Nucleus accumbens (tissue), 56 donors: ENCODE measurements at regions not wholly inside any gene's neighbourhood (a gene's known extent, or its start where the extent isn't known, plus 50 kb on each side); places are given as distances from the start of the nearest gene placed in this dataset.
"Not testable (repeated sequence)": the region's sequence is repeated elsewhere in the genome, so short reads cannot be mapped to it uniquely, and the experiment has no call there.

ENCODE experiments used
- DNase-seq, 56 donors: peaks; one replicate each; lab custom pipeline; 2025; lab: John Stamatoyannopoulos, UW

GRCh38 chr4:156553659-156554058, 417.9 kb downstream of the PDGFC start:
- DNase-seq: no peak

GRCh38 chr4:156547891-156548290, 423.7 kb downstream of the PDGFC start:
- no peak for DNase-seq

- DNase-seq: no peak
These were observed 424.2 kb downstream of the PDGFC start for GRCh38 chr4:156547439-156547838.

- no peak for DNase-seq
These were observed 426.4 kb downstream of the PDGFC start for GRCh38 chr4:156545003-156545785.

- no peak for DNase-seq
These were observed 432.2 kb downstream of the PDGFC start for GRCh38 chr4:156539376-156539775.

- DNase-seq: no peak
These were observed 432.8 kb downstream of the PDGFC start for GRCh38 chr4:156538651-156539257.

- no peak for DNase-seq
These were observed 433.4 kb downstream of the PDGFC start for GRCh38 chr4:156538210-156538609.

- no peak for DNase-seq
These were observed 434.3 kb downstream of the PDGFC start for GRCh38 chr4:156537286-156537685.

GRCh38 chr4:156536661-156537060, 434.9 kb downstream of the PDGFC start:
- no peak for DNase-seq

- DNase-seq: no peak
These were observed 437.4 kb downstream of the PDGFC start for GRCh38 chr4:156534205-156534604.

GRCh38 chr4:156528216-156528615, 443.4 kb downstream of the PDGFC start:
- DNase-seq: no peak

- DNase-seq: no peak
These were observed 444.2 kb downstream of the PDGFC start for GRCh38 chr4:156527237-156527993.

GRCh38 chr4:156523991-156524390, 447.6 kb downstream of the PDGFC start:
- DNase-seq: no peak

- no peak for DNase-seq
These were observed 448.1 kb downstream of the PDGFC start for GRCh38 chr4:156523492-156523891.

GRCh38 chr4:156521631-156522030, 450.0 kb downstream of the PDGFC start:
- DNase-seq: no peak

- no peak for DNase-seq
These were observed 453.6 kb downstream of the PDGFC start for GRCh38 chr4:156517956-156518355.

GRCh38 chr4:156517546-156517945, 454.1 kb downstream of the PDGFC start:
- no peak for DNase-seq

GRCh38 chr4:156516698-156517097, 454.9 kb downstream of the PDGFC start:
- no peak for DNase-seq

- DNase-seq: no peak
These were observed 456.3 kb downstream of the PDGFC start for GRCh38 chr4:156515295-156515694.

GRCh38 chr4:156512622-156513021, 459.0 kb downstream of the PDGFC start:
- DNase-seq: no peak

GRCh38 chr4:156509921-156510320, 461.7 kb downstream of the PDGFC start:
- not testable (repeated sequence) for DNase-seq
